ENCODE measurements at regions not wholly inside any gene's neighbourhood (a gene's known extent, or its start where the extent isn't known, plus 50 kb on each side); places are given as distances from the start of the nearest gene placed in this dataset.

DNA sequence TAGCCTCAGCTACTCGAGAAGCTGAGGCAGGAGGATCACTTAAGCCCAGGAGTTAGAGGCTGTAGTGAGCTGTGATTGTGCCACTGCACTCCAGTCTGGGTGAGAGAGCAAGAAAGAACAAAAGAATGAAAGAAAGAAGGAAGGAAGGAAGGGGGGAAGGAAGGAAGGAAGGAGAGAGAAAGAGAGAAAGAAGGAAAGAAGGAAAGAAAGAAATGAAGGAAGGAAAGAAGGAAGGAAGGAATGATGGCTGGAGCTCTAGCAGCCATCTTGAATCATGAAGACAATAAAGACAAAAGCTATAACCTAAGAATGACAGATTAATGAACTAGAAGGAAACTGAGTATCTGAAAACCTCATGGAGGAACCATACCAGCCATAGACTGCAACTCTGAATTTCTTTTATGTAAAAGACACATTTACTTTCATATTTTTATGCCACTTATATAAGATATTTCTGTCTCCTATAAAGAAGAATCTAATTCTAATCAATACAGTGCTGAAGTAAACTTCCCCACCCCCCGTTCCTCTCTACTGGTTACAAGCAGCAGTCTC is 522.3 kb upstream of the JARID2 start:
- TF ChIP-seq, protein P1, sequence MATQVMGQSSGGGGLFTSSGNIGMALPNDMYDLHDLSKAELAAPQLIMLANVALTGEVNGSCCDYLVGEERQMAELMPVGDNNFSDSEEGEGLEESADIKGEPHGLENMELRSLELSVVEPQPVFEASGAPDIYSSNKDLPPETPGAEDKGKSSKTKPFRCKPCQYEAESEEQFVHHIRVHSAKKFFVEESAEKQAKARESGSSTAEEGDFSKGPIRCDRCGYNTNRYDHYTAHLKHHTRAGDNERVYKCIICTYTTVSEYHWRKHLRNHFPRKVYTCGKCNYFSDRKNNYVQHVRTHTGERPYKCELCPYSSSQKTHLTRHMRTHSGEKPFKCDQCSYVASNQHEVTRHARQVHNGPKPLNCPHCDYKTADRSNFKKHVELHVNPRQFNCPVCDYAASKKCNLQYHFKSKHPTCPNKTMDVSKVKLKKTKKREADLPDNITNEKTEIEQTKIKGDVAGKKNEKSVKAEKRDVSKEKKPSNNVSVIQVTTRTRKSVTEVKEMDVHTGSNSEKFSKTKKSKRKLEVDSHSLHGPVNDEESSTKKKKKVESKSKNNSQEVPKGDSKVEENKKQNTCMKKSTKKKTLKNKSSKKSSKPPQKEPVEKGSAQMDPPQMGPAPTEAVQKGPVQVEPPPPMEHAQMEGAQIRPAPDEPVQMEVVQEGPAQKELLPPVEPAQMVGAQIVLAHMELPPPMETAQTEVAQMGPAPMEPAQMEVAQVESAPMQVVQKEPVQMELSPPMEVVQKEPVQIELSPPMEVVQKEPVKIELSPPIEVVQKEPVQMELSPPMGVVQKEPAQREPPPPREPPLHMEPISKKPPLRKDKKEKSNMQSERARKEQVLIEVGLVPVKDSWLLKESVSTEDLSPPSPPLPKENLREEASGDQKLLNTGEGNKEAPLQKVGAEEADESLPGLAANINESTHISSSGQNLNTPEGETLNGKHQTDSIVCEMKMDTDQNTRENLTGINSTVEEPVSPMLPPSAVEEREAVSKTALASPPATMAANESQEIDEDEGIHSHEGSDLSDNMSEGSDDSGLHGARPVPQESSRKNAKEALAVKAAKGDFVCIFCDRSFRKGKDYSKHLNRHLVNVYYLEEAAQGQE (IDR thresholded peaks at IDR 0.05; ENCODE audit: insufficient read depth in 1 of 2, low read depth in 2 of 2, low read length in 1 of 2) = no peak
- TF ChIP-seq, protein P2, sequence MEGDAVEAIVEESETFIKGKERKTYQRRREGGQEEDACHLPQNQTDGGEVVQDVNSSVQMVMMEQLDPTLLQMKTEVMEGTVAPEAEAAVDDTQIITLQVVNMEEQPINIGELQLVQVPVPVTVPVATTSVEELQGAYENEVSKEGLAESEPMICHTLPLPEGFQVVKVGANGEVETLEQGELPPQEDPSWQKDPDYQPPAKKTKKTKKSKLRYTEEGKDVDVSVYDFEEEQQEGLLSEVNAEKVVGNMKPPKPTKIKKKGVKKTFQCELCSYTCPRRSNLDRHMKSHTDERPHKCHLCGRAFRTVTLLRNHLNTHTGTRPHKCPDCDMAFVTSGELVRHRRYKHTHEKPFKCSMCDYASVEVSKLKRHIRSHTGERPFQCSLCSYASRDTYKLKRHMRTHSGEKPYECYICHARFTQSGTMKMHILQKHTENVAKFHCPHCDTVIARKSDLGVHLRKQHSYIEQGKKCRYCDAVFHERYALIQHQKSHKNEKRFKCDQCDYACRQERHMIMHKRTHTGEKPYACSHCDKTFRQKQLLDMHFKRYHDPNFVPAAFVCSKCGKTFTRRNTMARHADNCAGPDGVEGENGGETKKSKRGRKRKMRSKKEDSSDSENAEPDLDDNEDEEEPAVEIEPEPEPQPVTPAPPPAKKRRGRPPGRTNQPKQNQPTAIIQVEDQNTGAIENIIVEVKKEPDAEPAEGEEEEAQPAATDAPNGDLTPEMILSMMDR (IDR thresholded peaks at IDR 0.05) = no peak
- TF ChIP-seq POLR2AphosphoS5 (IDR thresholded peaks at IDR 0.05; ENCODE audit: low read depth, low read length) (no peak), TCF7L2 (IDR thresholded peaks at IDR 0.05; ENCODE audit: low read depth, low read length) (no peak)
